GM19043 (cell line): ENCODE measurements at regions not wholly inside any gene's neighbourhood (a gene's known extent, or its start where the extent isn't known, plus 50 kb on each side); places are given as distances from the start of the nearest gene placed in this dataset.
A peak's percentile ranks its signal among the peaks of the same experiment; 100 is the strongest.
"Not testable (repeated sequence)": the region's sequence is repeated elsewhere in the genome, so short reads cannot be mapped to it uniquely, and the experiment has no call there.

ENCODE experiments used
- ATAC-seq: cut with Tn5 transposase; IDR thresholded peaks from one replicate; pipeline ENCODE4 v1.9.1; 2021; ENCODE audit warnings: low read depth; ENCODE audit not compliant: unreplicated experiment

- no peak for ATAC-seq
These were observed 72.8 kb upstream of the ADTRP start for GRCh38 chr6:11851387-11851786.

- ATAC-seq, result no peak
These were observed 70.5 kb upstream of the ADTRP start for GRCh38 chr6:11848852-11849731.

GRCh38 chr6:11848346-11848651 is 69.7 kb upstream of the ADTRP start:
- no peak for ATAC-seq

- no peak for ATAC-seq
These were observed 69.1 kb upstream of the ADTRP start for GRCh38 chr6:11847515-11848345.

GRCh38 chr6:11847068-11847467 is 68.5 kb upstream of the ADTRP start:
- not testable (repeated sequence) for ATAC-seq

GRCh38 chr6:11845664-11846577 is 67.3 kb upstream of the ADTRP start:
- ATAC-seq, result no peak

GRCh38 chr6:11842795-11843194 is 64.2 kb upstream of the ADTRP start:
- not testable (repeated sequence) for ATAC-seq

GRCh38 chr6:11835065-11835464 is 56.5 kb upstream of the ADTRP start:
- no peak for ATAC-seq

GRCh38 chr6:11833626-11834592 is 55.3 kb upstream of the ADTRP start:
- ATAC-seq, result peak; percentile 65

- ATAC-seq, result no peak
These were observed 53.0 kb upstream of the ADTRP start for GRCh38 chr6:11831653-11832052.

- ATAC-seq, result no peak
These were observed 51.9 kb upstream of the ADTRP start for GRCh38 chr6:11830520-11830919.

- no peak for ATAC-seq
These were observed 51.5 kb upstream of the ADTRP start for GRCh38 chr6:11830105-11830504.

GRCh38 chr6:11828262-11828870 is 49.8 kb upstream of the ADTRP start:
- no peak for ATAC-seq
